BJ (cell line): ENCODE measurements at regions not wholly inside any gene's neighbourhood (a gene's known extent, or its start where the extent isn't known, plus 50 kb on each side); places are given as distances from the start of the nearest gene placed in this dataset.

ENCODE experiments used
- CTCF ChIA-PET: fragments of 350-600 bp; formaldehyde crosslinking; extraction: SDS; loops from one replicate; lab custom pipeline; 2021; ENCODE audit warnings: antibody characterized with exemption, inconsistent platforms; lab: Yijun Ruan, JAX
- POLR2A ChIA-PET: fragments of 300-600 bp; sonication (Branson Sonifier 250); formaldehyde crosslinking; extraction: SDS; loops from one replicate; lab custom pipeline; 2021; ENCODE audit warnings: antibody characterized with exemption; lab: Charles Lee
- DNase-seq: peaks from one replicate; pipeline ENCODE4 v3.0.0-alpha.2; 2011; ENCODE audit warnings: low read depth
- H3K27me3 ChIP-seq: 2 replicates; pipeline ENCODE4 v1.6.0; 2011; ENCODE audit warnings: low read length; ENCODE audit not compliant: control insufficient read depth, insufficient read depth
- H3K36me3 ChIP-seq: 2 replicates; pipeline ENCODE4 v1.5.1; 2011; ENCODE audit warnings: low read length; ENCODE audit not compliant: control insufficient read depth, insufficient read depth
- H3K4me3 ChIP-seq: 2 replicates; pipeline ENCODE4 v1.5.1; 2011; ENCODE audit warnings: low read depth, mild to moderate bottlenecking, control low read depth, low read length
- CTCF ChIP-seq: IDR thresholded peaks from 2 replicates; pipeline ENCODE4 v1.5.1; 2011; ENCODE audit warnings: low read depth, mild to moderate bottlenecking, control low read depth, inconsistent platforms, low read length, moderate library complexity; ENCODE audit not compliant: insufficient read depth

- no peak for TF ChIP-seq CTCF
- Histone ChIP-seq H3K4me3 (no peak overlapping the region), H3K36me3 (no peaks in the 10 kb centered on the region), H3K27me3 (no peaks in the 10 kb centered on the region)
- ChIA-PET POLR2A (no interaction called here), CTCF (no interaction called here)
- DNase-seq = no peak
These were observed 727.1 kb upstream of the KLHL1 start for GRCh38 chr13:70835371-70835770.

- TF ChIP-seq CTCF = no peak
- no peak for DNase-seq
- Histone ChIP-seq H3K4me3 (no peak overlapping the region), H3K36me3 (no peaks in the 10 kb centered on the region), H3K27me3 (no peaks in the 10 kb centered on the region)
- CTCF ChIA-PET = no interaction called here
- POLR2A ChIA-PET = no interaction called here
These were observed 721.5 kb upstream of the KLHL1 start for GRCh38 chr13:70829748-70830147.

GRCh38 chr13:70817576-70817975 is 709.3 kb upstream of the KLHL1 start:
- no peak for TF ChIP-seq CTCF
- ChIA-PET POLR2A (interaction anchor here (0.5 kb wide), 1 partner anchor 38 kb away, joined by 4 read pairs; no protein-coding TSS in a partner anchor), CTCF (no interaction called here)
- no peak for DNase-seq
- no peaks in the 10 kb centered on the region for H3K36me3 ChIP-seq
- H3K27me3 ChIP-seq = no peaks in the 10 kb centered on the region
- no peak overlapping the region for H3K4me3 ChIP-seq

GRCh38 chr13:70816853-70817252 is 708.6 kb upstream of the KLHL1 start:
- no peaks in the 10 kb centered on the region for H3K36me3 ChIP-seq
- no peak overlapping the region for H3K4me3 ChIP-seq
- POLR2A ChIA-PET = no interaction called here
- no peak for DNase-seq
- CTCF ChIA-PET = no interaction called here
- TF ChIP-seq CTCF = no peak
- H3K27me3 ChIP-seq = no peaks in the 10 kb centered on the region

GRCh38 chr13:70814684-70815083 is 706.4 kb upstream of the KLHL1 start:
- TF ChIP-seq CTCF = no peak
- POLR2A ChIA-PET = no interaction called here
- CTCF ChIA-PET = no interaction called here
- DNase-seq = no peak
- Histone ChIP-seq H3K36me3 (no peaks in the 10 kb centered on the region), H3K27me3 (no peaks in the 10 kb centered on the region), H3K4me3 (no peak overlapping the region)
